ENCODE measurements at regions not wholly inside any gene's neighbourhood (a gene's known extent, or its start where the extent isn't known, plus 50 kb on each side); places are given as distances from the start of the nearest gene placed in this dataset.

- no peak for DNase-seq
- intact Hi-C loops (cut with DNase I), result no loop called here
Measured at GRCh38 chr2:150228936-150229335, 258.5 kb downstream of the RND3 start.

GRCh38 chr2:150225030-150225429 is 262.4 kb downstream of the RND3 start:
- no peaks in the 10 kb centered on the region for H3K36me3 ChIP-seq
- no peaks in the 10 kb centered on the region for H3K27me3 ChIP-seq
- intact Hi-C loops (cut with DNase I), result no loop called here
- H3K9me3 ChIP-seq, result no peaks in the 10 kb centered on the region
- no peak overlapping the region for H3K4me3 ChIP-seq
- no peak for DNase-seq
- TF ChIP-seq CTCF (IDR thresholded peaks at IDR 0.05) (no peak), POLR2A (IDR thresholded peaks at IDR 0.05) (no peak), EP300 (IDR thresholded peaks at IDR 0.05) (no peak)
- 72 to 89% (median 87%) methylated on average over 1 of the region's 1 CpG for WGBS, 3 donors
- no peaks in the 10 kb centered on the region for H3K4me1 ChIP-seq (ENCODE audit: insufficient read depth)
- H3K27ac ChIP-seq, result no peak overlapping the region

More at GRCh38 chr2:150228936-150229335, 258.5 kb downstream of the RND3 start:
- Histone ChIP-seq H3K4me3 (no peak overlapping the region), H3K27me3 (no peaks in the 10 kb centered on the region), H3K4me1 (ENCODE audit: insufficient read depth) (no peaks in the 10 kb centered on the region), H3K27ac (no peak overlapping the region), H3K9me3 (no peaks in the 10 kb centered on the region), H3K36me3 (no peaks in the 10 kb centered on the region)
- 20 to 44% (median 36%) methylated on average over 1 of the region's 1 CpG for WGBS, 3 donors
- no peak for TF ChIP-seq CTCF (IDR thresholded peaks at IDR 0.05)

- Histone ChIP-seq H3K27me3 (no peaks in the 10 kb centered on the region), H3K36me3 (no peaks in the 10 kb centered on the region), H3K4me1 (ENCODE audit: insufficient read depth) (no peaks in the 10 kb centered on the region), H3K4me3 (no peak overlapping the region), H3K27ac (no peak overlapping the region), H3K9me3 (no peaks in the 10 kb centered on the region)
- WGBS, 3 donors, result 94 to 98% (median 97%) methylated on average over 3 of the region's 3 CpGs
- intact Hi-C loops (cut with DNase I), result no loop called here
- TF ChIP-seq EP300 (IDR thresholded peaks at IDR 0.05), result no peak
- no peak for DNase-seq
Measured at GRCh38 chr2:150224321-150224720, 263.1 kb downstream of the RND3 start.

GRCh38 chr2:150222942-150223341 is 264.5 kb downstream of the RND3 start:
- Histone ChIP-seq H3K4me1 (ENCODE audit: insufficient read depth) (no peaks in the 10 kb centered on the region), H3K36me3 (no peaks in the 10 kb centered on the region), H3K27ac (no peak overlapping the region), H3K27me3 (no peaks in the 10 kb centered on the region), H3K9me3 (no peaks in the 10 kb centered on the region), H3K4me3 (no peak overlapping the region)
- TF ChIP-seq CTCF (IDR thresholded peaks at IDR 0.05), result no peak
- no peak for TF ChIP-seq POLR2A (IDR thresholded peaks at IDR 0.05)
- no peak for TF ChIP-seq EP300 (IDR thresholded peaks at IDR 0.05)
- intact Hi-C loops (cut with DNase I), result no loop called here
- no peak for DNase-seq
- WGBS, 3 donors, result 92 to 95% (median 92%) methylated on average over 5 of the region's 5 CpGs

GRCh38 chr2:150222379-150222778 is 265.1 kb downstream of the RND3 start:
- intact Hi-C loops (cut with DNase I), result no loop called here
- Histone ChIP-seq H3K27ac (no peak overlapping the region), H3K4me3 (no peak overlapping the region), H3K36me3 (no peaks in the 10 kb centered on the region), H3K9me3 (no peaks in the 10 kb centered on the region), H3K4me1 (ENCODE audit: insufficient read depth) (no peaks in the 10 kb centered on the region), H3K27me3 (no peaks in the 10 kb centered on the region)
- 75 to 84% (median 83%) methylated on average over 6 of the region's 6 CpGs for WGBS, 3 donors
- no peak for DNase-seq
- TF ChIP-seq CTCF (IDR thresholded peaks at IDR 0.05) (no peak), POLR2A (IDR thresholded peaks at IDR 0.05) (no peak), EP300 (IDR thresholded peaks at IDR 0.05) (no peak)
